NCI-H446 treated with DMSO at 0.1 percent for 48 hours (cell line): ENCODE measurements at regions not wholly inside any gene's neighbourhood (a gene's known extent, or its start where the extent isn't known, plus 50 kb on each side); places are given as distances from the start of the nearest gene placed in this dataset.

Experiments used
- DNase-seq: peaks from one replicate; lab custom pipeline; 2025; lab: John Stamatoyannopoulos, UW

GRCh38 chr2:216575465-216575864 lies 57.8 kb upstream of the IGFBP2 start:
- no peak for DNase-seq

- no peak for DNase-seq
Observed at GRCh38 chr2:216576616-216577015, 56.6 kb upstream of the IGFBP2 start.

DNA sequence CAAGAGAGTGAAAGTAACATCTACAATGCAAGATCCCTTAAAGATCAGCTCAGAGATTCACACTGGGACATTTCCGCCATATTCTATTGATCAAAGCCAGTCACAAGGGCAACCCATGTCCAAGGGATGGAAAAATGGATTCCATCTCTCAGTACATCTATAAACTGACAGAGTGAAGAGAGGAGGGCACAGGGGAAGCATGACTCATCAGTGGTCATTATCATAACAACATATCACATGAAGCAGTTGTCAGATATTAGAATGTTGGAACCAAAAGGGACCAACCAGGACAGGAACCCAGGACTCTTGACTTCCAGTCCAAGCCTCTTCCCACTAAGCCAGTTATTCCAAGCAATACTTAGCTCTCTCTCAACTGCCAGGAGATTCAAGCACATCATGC lies 54.9 kb upstream of the IGFBP2 start:
- no peak for DNase-seq

DNA sequence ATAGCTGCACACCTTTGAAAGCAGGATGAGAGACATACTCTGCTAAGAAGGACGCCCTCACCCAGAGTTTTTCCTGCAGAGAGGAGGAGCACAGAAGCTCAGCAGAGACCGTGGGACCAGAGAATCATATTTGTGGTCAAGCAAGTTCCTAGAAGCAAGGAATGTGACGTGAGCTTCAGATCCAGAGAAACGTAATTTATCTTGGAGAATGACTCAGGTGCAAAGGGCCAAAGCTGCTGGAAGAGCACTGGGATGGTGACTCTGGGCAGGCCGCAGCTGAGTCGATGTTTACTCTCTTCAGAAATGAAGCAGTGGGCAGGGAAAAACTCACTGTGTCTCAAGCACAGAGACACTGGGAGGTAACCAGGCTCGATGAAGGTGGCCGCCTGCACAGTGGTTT lies 50.1 kb upstream of the IGFBP2 start:
- no peak for DNase-seq
